GM12875 (cell line): ENCODE measurements at regions not wholly inside any gene's neighbourhood (a gene's known extent, or its start where the extent isn't known, plus 50 kb on each side); places are given as distances from the start of the nearest gene placed in this dataset.

Experiments used
- H3K4me3 ChIP-seq: one replicate; pipeline ENCODE4 v1.5.1; 2011; ENCODE audit warnings: low read depth, low read length, control low read depth
- CTCF ChIP-seq: IDR thresholded peaks from 2 replicates; pipeline ENCODE4 v1.5.1; 2011; ENCODE audit warnings: low read depth, mild to moderate bottlenecking, control low read depth, inconsistent platforms, low read length, moderate library complexity, borderline replicate concordance; ENCODE audit not compliant: insufficient read depth

- no peak for TF ChIP-seq CTCF
- no peak overlapping the region for H3K4me3 ChIP-seq
Measured at GRCh38 chr6:82833481-82833880, 232.2 kb downstream of the UBE3D start.

GRCh38 chr6:82836022-82836575 is 229.5 kb downstream of the UBE3D start:
- H3K4me3 ChIP-seq = no peak overlapping the region
- TF ChIP-seq CTCF = no peak

- TF ChIP-seq CTCF = no peak
- no peak overlapping the region for H3K4me3 ChIP-seq
Measured at GRCh38 chr6:82840571-82840970, 225.1 kb downstream of the UBE3D start.

- no peak for TF ChIP-seq CTCF
- H3K4me3 ChIP-seq = no peak overlapping the region
Measured at GRCh38 chr6:82841309-82841708, 224.3 kb downstream of the UBE3D start.
